ENCODE measurements at regions not wholly inside any gene's neighbourhood (a gene's known extent, or its start where the extent isn't known, plus 50 kb on each side); places are given as distances from the start of the nearest gene placed in this dataset.

- Mint-ChIP-seq H3K9me3 (no peaks in the 10 kb centered on the region), H3K36me3 (no peaks in the 10 kb centered on the region), H3K27ac (no peak overlapping the region), H3K27me3 (no peaks in the 10 kb centered on the region), H3K4me3 (no peak overlapping the region), H3K4me1 (ENCODE audit: unreplicated experiment) (no peaks in the 10 kb centered on the region)
- TF ChIP-seq CTCF (conservative IDR thresholded peaks at IDR 0.05) = no peak
- no peak for DNase-seq (ENCODE audit: extremely low spot score, unreplicated experiment)
These were observed 709.8 kb downstream of the METTL4 start for GRCh38 chr18:1861473-1861872.

- H3K4me3 Mint-ChIP-seq = no peak overlapping the region
These were observed 705.4 kb downstream of the METTL4 start for GRCh38 chr18:1865869-1866268.

GRCh38 chr18:1872274-1872673 is 699.0 kb downstream of the METTL4 start:
- no peak for DNase-seq (ENCODE audit: extremely low spot score, unreplicated experiment)
- no peaks in the 10 kb centered on the region for H3K27me3 Mint-ChIP-seq
- no peak for TF ChIP-seq CTCF (conservative IDR thresholded peaks at IDR 0.05)
- H3K4me1 Mint-ChIP-seq (ENCODE audit: unreplicated experiment) = no peaks in the 10 kb centered on the region
- no peak overlapping the region for H3K4me3 Mint-ChIP-seq
- H3K9me3 Mint-ChIP-seq = no peaks in the 10 kb centered on the region
- no peak overlapping the region for H3K27ac Mint-ChIP-seq
- H3K36me3 Mint-ChIP-seq = no peaks in the 10 kb centered on the region

More at GRCh38 chr18:1865869-1866268, 705.4 kb downstream of the METTL4 start:
- no peak for DNase-seq (ENCODE audit: extremely low spot score, unreplicated experiment)
- Mint-ChIP-seq H3K9me3 (no peaks in the 10 kb centered on the region), H3K27me3 (no peaks in the 10 kb centered on the region), H3K36me3 (no peaks in the 10 kb centered on the region), H3K4me1 (ENCODE audit: unreplicated experiment) (no peaks in the 10 kb centered on the region), H3K27ac (no peak overlapping the region)
- TF ChIP-seq CTCF (conservative IDR thresholded peaks at IDR 0.05) = no peak

- H3K4me3 Mint-ChIP-seq = no peak overlapping the region
- H3K27me3 Mint-ChIP-seq = no peaks in the 10 kb centered on the region
- H3K4me1 Mint-ChIP-seq (ENCODE audit: unreplicated experiment) = no peaks in the 10 kb centered on the region
- no peak for DNase-seq (ENCODE audit: extremely low spot score, unreplicated experiment)
- no peak overlapping the region for H3K27ac Mint-ChIP-seq
- no peak for TF ChIP-seq CTCF (conservative IDR thresholded peaks at IDR 0.05)
- H3K36me3 Mint-ChIP-seq = no peaks in the 10 kb centered on the region
- no peaks in the 10 kb centered on the region for H3K9me3 Mint-ChIP-seq
These were observed 696.1 kb downstream of the METTL4 start for GRCh38 chr18:1875219-1875618.

GRCh38 chr18:1884623-1885022 is 686.7 kb downstream of the METTL4 start:
- Mint-ChIP-seq H3K4me1 (ENCODE audit: unreplicated experiment) (no peaks in the 10 kb centered on the region), H3K4me3 (no peak overlapping the region), H3K27me3 (no peaks in the 10 kb centered on the region), H3K27ac (no peak overlapping the region), H3K36me3 (no peaks in the 10 kb centered on the region), H3K9me3 (no peaks in the 10 kb centered on the region)
- no peak for TF ChIP-seq CTCF (conservative IDR thresholded peaks at IDR 0.05)
- no peak for DNase-seq (ENCODE audit: extremely low spot score, unreplicated experiment)

- Mint-ChIP-seq H3K9me3 (no peaks in the 10 kb centered on the region), H3K4me1 (ENCODE audit: unreplicated experiment) (no peaks in the 10 kb centered on the region), H3K27ac (no peak overlapping the region), H3K36me3 (no peaks in the 10 kb centered on the region), H3K4me3 (no peak overlapping the region), H3K27me3 (no peaks in the 10 kb centered on the region)
- DNase-seq (ENCODE audit: extremely low spot score, unreplicated experiment) = no peak
- TF ChIP-seq CTCF (conservative IDR thresholded peaks at IDR 0.05) = no peak
These were observed 679.7 kb downstream of the METTL4 start for GRCh38 chr18:1891641-1892040.
